Fibroblast of skin of abdomen (primary cell): ENCODE measurements at regions not wholly inside any gene's neighbourhood (a gene's known extent, or its start where the extent isn't known, plus 50 kb on each side); places are given as distances from the start of the nearest gene placed in this dataset.
"Not testable (repeated sequence)": the region's sequence is repeated elsewhere in the genome, so short reads cannot be mapped to it uniquely, and the experiment has no call there.

Experiments used
- DNase-seq: peaks from one replicate; pipeline ENCODE4 v3.0.0-alpha.2; 2013

DNA sequence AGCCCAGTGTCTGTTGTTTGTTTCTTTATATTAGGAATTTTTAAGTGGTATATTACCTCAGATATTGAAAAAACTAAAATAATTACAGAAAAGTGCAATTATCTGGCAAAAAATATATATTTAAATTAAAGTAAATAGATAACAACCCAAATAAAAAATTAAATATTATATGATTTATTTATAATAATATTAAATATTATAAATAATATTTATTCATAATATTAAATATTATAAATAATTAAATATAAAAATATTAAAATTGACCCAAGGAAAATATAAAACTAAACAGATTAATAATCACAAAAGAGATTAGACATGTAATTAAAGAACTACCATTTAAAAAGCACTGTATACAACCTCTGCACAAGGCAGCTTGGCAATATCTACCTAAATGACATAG, 331.9 kb upstream of the POGK start:
- DNase-seq = no peak

DNA sequence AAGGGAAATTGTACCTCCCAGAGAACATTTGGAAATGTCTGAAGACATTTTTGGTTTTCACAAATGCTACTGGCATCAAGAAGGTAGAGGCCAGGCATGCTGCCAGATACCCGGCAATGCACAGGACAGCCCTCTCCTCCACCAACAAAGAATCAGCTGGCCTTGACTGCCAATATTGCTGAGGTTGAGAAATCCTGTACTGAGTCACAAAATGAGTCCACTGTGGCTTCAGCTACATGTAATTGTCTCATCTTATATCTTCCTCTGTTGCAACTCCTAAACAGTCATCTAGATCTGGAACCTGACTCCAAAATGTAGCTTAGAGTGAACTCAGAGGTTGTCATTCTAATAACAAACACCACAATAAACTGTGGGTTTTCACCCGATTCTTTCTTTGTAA, 327.5 kb upstream of the POGK start:
- no peak for DNase-seq

DNA sequence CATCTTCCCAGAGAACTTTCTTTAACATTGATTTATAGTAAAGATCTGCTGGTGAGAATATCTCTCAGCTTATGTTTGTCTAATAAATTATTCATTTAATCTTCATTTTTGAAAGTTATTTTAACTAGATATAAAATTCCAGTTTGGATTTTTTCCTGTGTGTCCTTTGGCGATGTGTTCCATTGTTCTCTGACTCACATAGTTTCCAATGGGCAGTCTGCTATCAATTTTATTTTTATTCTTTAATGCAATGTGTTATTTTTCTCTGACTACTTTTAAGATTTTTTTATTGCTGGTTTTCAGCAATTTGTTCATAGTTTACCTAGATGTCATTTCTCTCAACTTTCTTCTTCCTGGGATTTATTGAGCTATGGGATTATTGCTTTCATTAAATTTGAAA, 325.2 kb upstream of the POGK start:
- DNase-seq = no peak

DNA sequence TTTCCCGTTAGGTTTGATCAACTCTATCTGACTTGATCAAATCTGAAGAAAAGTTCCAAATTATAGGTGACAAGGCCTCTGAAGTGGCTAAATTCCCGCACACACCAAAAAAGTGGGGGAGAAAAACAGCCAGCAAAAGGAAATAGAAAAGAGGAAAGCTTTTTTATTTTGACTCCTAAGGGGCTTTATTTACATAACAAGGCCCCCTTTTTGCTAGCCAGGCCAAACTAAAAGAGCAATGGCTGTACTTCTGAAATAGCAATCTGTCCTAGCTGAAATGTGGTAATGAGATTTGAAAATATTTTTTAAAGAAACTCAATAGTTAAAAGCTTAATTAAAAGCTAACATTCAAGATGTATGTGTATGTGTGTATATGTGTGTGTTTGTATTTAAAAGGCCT, 311.5 kb upstream of the POGK start:
- no peak for DNase-seq

DNA sequence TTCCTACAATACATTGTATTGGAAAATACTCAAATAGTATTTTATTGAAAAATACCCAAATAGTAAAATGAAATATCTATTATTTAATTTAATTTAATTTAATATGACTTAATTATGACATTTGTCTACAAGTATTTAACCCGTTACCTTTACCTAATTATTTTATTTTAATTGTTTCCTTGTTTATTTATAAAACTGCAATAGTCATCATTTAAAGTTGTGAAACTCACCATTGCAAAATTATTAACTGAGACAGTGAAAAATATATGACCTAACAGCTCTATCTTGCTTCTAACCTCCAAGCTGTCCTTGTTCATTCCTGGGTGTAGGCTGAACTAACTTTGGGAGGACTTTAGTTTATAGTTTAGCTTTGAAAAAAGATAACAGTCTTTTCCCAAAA, 300.6 kb upstream of the POGK start:
- no peak for DNase-seq

DNA sequence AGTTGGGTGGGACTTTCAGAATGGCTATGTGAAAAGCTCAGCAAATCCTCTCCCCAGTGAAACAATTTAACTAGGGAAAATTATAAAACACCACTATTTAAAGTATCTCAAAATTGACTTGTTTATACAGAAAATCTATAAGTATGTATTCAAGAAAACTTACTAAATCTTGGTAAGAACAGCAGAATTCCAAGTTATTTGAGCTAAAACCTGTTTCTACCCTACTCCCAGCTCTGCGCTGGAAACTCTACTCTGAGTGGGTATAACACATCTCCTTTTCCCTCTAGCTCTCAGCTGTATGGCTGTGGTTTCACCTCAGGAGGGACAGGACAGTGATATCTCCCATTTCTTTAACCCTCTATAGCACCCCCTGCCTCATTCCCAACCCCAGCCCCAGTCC, 295.2 kb upstream of the POGK start:
- DNase-seq = no peak

DNA sequence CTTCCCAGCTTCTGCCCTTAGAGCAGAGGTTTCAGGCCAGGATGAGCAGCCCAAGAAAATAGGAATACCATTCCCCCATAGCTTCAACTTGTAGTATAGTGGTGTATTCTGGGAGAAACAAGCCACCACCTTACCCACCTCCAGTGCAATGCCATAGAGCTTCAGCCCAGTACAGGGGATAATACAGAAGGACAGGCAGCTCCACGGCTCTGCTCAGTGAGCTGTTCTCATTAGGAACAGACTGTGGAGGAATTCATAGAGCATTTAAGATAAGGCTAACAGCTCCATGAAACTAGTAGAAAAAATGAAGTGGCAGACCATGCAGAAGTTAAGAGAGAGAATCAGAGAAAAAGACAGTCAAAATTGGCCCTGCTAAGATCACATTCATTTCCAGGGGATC, 294.7 kb upstream of the POGK start:
- no peak for DNase-seq

DNA sequence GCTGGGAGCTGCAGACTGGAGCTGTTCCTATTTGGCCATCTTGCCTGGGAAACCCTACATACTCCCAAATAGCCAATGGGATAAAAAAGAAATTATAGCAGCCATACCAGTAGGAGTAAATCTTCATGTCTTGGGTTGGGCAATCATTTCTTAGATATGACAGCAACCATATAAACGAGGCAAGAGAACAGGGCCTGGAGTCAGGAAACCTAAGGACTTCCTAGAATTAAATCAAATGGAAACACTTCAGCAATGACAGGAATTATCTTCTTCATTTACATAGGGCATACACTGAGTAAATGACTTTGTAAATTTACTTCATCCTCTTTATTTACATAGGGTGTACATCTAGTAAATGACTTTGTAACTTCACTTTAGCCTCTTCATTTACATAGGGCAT, 286.6 kb upstream of the POGK start:
- DNase-seq = no peak

DNA sequence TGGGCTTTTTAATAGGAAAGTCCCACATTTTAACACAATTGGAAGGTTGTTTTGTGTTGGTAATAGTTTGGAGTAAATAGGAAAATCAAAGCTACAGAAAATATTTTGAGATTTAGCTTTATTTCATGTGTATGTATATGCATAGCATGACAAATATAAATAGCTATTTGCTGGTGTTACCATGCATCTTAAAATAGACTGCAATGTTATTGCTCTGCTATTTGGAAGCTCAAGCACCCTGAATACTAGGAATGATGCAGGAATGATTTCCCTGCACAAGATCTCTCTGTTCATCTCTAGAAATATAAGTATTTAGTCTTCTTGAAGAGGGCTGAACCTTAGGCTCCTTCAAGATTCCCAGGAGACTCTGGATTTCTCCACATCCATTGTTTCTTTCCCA, 268.3 kb upstream of the POGK start:
- DNase-seq = no peak

DNA sequence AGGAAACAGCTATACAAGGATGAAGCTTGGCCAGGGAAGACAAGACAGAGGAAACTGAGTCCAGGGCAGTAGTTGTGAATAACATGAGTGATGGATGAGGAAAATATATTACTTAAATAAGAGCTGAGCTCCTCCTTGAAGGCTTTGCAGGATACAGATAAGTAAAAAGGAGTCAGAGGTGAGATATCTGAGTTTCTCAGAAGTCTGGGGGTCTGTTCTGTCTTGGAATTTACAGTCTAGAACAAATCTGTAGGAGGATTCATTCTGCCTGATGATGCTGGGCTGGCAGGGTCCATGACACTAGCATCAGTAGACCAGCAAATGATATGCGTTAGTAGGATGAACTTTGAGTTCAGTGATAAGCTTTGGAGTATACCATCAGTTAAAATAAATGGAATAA, 266.1 kb upstream of the POGK start:
- DNase-seq = no peak

DNA sequence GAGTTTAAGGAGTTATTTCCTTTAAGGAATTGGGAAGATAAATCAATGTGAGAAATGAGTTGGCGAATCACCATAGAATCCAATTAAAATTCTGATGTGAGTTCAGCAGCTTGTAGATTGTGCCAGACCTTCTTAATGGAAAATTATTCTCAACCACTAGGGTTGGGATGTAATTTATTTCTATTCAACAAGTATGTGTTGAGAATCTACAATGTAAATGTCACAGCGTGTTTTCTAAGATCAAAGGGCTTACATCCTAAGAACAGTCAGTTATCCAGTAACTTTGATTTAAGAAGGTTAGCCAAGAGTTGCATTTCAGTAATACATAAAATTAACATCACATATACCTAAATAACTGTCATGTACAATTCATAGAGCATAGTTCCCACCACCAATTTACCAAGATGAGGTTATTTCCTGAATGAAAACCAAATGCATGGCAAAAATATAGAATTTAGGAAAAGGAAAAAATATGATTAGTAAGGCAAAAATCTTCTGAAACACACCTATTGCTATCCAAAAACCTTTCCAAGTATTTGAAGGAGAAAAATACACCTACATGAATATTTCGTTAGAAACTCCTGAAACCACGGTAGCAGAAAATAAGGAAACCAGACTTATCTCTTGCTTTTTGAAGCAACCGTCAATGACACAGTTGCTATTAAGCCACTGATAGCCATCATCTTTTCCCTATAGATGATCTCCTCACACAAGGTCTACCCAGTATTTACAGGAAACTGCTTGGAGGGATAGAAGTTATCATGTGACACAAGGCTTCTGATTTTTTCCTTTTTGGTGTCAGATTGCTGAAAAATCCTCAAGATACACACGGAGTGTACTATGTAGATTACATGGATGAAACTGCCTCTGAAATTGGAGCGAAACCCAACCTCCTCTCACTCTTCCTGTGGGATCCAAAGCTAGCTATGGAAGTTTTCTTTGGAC, 259.4 kb upstream of the POGK start:
- DNase-seq = no peak

DNA sequence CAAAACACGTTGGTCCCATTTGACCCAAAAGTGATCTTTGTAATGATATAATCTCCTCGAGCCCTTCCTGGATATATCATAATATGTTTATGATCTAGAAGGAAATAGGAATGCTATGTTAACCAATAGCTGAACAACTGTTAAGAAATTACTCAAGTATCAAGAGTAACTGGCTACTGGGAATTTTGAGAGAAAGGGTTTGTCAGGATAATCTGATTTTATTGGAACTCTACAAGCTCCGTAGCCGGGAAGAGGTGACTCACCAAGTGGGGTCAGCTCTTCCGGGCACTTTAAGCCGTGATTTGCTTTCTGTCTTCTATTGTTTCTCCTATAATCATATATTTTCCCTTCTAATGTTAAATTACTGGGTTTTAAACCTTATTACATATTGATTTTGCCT, 250.5 kb upstream of the POGK start:
- no peak for DNase-seq

DNA sequence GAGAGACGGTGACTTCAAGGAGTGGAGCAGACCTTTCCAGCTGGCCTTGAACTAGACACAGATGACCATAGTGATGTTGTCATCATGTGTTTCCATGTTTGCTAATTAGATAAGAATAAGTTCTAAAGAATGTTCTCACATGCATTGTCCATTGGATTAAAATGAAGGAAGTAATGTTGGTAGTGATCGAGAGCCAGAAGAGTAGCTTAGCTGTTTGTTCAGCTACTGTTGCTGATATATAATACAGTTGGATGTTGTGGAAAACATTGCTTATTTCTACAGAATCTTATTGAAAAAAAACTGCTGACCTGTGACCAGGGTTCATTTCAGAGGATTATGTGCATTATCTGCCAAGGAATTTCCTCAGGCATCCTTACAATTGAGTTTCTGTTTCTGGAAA, 249.1 kb upstream of the POGK start:
- no peak for DNase-seq

DNA sequence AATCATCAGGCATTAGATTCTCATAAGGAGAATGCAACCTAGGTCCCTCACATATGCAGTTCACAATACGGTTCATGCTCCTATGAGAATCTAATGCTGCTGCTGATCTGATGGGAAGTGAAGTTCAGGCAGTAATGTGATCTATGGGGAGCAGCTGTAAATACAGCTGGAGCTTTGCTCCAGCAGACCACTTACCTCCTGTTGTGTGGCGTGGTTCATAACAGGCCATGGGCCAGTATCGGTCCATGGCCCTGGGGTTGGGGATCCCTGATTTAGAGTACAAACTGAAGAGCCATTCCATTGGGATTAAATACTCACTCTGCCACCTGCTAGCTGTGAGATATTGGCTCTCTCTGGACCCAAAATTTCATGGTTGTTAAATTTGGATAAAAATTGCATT, 244.6 kb upstream of the POGK start:
- DNase-seq = no peak

DNA sequence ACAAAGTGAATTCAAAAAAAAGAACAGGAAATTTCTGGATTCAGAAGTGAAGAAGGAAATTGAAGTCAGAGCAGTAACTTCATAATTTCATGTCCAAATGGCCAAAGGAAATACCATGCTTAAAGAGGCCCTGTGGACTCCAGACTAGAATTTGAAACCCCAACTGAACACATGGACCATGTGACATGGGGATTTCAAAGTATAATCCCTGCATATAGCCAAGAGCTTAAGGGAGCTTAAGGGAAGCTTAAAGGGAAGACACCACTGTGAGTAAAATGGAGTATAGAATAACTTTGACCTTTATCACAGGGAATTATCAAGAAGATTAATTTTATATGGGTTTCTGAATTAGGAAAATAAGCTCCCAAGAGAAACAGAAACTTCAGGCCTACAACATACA, 241.8 kb upstream of the POGK start:
- DNase-seq = no peak

DNA sequence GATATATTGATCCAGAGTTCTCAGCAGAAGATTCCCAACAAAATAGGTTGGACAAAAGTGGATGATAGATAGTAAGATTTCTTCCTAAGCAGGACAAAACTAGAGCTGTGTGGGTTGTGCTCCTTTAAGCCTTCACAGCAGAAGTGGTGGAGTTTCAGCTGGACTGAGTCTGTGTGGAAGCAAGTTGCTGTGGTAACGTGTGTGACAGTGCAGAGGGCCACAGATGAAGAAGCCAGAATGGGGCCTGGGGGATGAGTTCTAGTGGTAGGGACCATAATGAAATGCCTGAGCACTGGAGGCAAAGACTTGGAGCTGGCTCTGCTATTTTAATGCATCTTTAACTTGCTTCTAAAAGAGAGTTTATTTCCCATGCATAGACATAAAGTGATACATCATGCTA, 238.7 kb upstream of the POGK start:
- no peak for DNase-seq

DNA sequence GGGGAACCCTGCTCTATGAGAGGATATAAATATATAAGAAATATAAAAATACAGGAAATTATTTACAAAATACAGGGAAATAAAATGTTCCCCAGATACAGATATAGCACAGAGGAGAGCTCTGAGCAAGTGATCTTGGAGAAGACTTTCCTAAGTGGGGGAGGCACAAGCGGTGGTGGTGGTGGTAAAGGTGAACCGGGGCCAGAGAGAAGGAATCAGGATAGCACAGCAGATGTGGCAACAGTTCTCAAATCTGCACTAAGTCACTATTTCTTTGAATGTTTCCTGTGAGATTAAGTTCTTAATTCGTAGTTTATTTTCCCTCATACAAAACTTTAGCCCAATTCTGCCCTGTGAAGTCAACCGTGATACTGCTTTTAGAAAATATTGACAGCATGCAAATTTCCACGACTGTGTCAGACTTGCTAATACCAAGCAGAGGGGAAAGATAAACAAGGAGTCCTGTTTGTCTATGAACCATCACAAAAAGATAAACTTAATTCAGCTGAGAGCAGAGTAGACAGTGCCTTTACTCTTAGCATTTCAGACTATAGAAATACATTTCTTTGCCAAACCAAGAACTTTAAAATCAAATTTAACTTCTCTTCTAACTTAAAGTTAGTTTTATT, 237.5 kb upstream of the POGK start:
- no peak for DNase-seq

DNA sequence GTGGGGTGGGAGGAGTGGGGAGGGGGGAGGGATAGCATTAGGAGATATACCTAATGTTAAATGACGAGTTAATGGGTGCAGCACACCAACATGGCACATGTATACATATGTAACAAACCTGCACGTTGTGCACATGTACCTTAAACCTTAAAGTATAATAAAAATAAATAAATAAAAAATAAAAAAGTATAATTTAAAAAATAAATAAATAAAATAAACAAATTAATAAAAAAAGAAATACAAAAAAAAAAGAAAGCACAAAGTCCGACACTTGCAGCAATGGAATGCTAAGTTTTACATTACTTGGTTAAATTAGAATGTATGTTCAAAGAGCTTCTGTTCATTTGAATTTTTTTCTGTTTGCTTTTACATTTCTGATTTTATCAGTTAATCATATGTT, 236.5 kb upstream of the POGK start:
- not testable (repeated sequence) for DNase-seq

DNA sequence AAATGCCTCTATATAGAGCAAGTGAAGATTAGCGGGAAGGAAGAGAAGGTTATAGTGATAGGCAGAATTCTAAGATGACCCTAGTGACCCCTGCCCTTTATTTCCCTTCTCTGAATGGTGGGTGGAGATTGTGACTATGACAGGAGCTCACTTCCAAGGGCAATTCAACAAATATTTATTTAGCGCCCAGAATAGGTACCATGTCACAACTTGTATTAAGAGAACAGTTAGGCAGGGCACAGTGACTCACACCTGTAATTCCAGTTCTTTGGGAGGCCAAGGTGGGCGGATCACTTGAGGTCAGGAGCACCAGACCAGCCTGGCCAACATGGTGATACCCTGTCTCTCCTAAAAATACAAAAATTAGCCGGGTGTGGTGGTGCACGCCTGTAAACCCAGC, 236.0 kb upstream of the POGK start:
- DNase-seq = no peak

DNA sequence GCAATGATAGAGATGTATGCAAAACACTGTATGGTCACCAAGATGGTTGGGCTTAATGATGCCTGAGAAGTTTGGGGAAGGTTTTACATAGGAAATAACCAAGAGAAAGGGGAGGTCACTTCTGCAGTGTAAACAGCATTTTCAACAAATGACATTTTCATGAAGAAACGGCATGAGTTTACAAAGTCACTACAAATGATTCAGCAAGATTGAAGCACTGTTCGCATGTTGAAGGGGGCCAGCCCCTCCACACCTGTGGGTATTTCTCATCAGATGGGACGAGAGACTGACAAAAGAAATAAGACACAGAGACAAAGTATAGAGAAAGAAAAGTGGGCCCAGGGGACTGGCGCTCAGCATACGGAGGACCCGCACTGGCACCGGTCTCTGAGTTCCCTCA, 234.1 kb upstream of the POGK start:
- DNase-seq = no peak

DNA sequence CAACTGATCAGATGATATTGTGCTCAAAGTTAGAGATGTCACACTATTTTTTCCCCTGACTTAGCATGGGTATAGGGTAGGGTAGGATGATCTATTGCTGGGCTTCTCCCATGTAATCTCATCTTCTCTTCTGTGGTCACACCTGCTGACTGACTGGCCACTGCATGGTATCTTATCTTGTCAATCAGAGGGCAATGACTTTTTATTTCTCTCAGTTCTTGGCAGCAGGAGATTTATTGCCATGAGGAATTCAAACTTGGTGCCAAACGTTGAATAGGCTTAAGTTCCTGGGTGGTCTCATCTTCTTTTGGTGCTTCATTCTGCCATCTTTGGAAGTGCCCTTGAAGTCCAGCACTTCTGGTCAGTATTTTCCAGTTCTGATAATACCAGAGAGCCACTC, 226.4 kb upstream of the POGK start:
- DNase-seq = no peak

DNA sequence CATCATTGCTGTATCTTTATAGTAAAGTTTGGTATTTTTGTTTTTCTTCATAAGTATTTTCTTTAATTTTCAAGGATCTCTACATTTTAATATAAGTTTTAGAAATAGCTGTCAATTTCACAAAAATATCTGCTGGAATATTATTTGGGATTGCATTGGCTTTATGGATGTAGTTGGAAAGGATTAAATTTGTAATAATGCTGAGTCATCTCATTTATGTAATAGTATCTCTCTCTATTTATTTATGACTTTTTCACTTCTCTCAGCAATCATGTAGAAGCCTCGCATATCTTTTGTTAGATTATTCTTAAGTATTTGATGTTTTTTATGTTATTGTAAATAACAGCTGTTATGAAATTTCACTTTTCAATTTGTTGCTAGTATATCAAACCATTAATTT, 223.1 kb upstream of the POGK start:
- DNase-seq = no peak

DNA sequence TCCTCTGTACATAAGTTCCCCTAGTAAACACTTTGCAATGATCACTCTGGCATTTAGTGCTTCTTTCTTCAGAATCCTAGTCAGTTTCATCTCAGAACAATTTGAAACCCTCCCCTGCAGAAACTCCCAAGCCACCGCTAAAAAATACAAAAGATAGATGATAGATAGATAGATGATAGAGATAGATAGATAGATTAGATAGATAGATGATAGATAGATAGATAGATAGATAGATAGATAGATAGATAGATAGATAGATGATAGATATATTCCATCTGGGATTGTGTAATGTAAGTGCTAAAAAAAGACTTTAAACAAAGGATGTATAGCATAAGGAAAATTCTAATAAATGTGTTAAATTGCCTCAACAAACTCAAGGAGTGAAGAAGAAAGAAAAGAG, 212.6 kb upstream of the POGK start:
- no peak for DNase-seq

DNA sequence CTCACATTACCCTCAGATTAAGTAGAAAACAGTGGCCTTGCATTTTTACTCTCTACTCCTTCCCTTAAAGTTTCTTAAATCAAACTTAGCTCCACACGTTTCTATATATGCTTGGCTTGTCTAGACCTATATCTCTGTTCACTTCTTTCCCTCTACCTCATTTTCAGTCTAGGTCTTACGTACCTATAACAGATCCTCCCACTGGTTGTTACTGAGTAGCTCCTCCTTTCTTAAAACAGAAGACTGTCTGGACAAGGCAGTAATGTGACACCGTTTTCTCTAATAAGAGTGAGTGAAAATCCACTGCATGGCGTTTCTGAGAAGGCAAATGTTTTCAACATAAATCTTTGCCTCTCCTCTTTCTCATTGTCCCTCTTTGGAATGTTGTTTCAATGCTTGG, 211.7 kb upstream of the POGK start:
- DNase-seq = no peak

DNA sequence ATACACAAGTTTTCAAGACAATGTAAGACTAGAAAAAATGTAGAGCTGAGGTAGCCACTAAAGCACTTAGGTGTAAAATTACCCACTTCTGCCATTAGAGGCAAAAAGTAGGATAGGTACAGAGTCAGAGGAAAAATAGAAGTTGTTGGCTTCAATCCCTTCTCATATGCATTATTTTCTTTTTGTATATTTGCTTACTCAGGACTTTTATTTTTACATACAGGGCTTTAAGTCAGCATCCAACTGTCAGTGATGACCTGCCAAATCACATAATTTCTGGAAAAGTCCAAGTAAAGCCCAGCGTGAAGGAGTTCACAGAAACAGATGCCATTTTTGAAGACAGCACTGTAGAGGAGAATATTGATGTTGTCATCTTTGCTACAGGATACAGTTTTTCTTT, 211.0 kb upstream of the POGK start:
- DNase-seq = no peak
